ENCODE measurements at regions not wholly inside any gene's neighbourhood (a gene's known extent, or its start where the extent isn't known, plus 50 kb on each side); places are given as distances from the start of the nearest gene placed in this dataset.

DNA sequence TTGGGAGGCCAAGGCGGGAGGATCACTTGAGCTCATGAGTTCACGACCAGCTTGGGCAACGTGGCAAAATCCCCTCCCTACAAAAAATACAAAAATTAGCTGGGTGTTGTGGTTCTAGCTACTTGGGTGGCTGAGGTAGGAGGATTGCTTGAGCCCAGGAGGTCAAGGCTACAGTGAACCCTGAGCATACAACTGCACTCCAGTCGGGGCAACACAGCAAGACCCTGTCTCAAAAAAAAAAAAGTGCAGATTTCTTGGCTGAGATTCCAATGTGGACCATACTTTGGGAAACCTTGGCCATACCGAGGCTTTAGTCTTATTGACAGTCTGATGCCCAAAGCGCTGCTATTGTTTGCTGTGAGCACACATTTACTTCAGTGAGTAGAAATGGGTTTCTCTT lies 113.6 kb upstream of the CLINT1 start:
- ChIA-PET CTCF (interaction anchor here (1.6 kb wide), 1 partner anchor 24 kb away, joined by 8 read pairs; no protein-coding TSS in a partner anchor), SMC1A (ENCODE audit: uncharacterized antibody, unreplicated experiment) (interaction anchor here (1.6 kb wide), 1 partner anchor 22 kb away, joined by 4 read pairs; no protein-coding TSS in a partner anchor)
- ATAC-seq, result no peak

DNA sequence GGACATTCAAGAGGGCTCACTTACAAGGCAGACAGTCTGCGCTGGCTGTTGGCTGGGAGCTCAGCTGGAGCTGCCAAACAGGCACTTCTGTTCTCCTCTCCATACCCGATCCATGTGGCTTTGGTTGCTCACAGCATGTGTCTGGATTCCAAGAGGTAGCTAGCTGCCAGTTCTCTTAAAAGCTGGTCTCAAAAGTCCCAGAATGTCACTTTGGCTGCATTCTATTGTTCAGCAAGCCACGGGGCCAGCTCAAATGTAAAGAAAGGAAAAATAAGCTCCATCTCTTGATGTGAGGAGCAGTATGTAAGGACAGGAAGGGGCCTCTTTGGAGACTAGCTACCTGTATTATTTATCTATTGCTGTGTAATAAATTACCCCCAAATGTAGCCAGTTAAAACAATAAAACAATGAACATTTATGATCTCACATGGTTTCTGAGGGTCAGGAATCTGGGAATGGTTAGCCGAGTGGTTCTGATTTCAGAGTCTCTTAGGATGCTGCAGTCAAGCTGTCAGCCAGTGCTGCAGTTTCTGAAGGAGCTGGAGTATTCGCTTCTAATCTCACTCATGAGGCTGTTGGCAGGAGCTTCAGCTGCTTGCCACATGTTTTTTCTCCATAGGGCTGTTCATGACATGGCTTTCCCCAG lies 112.7 kb upstream of the CLINT1 start:
- ChIA-PET POLR2A (interaction anchor here (1.0 kb wide), 1 partner anchor 153 kb away, joined by 3 read pairs; no protein-coding TSS in a partner anchor), CTCF (interaction anchor here (0.5 to 1.6 kb wide), 3 partner anchors 23 to 152 kb away, joined by 3 to 8 read pairs (median 3); no protein-coding TSS in a partner anchor), SMC1A (ENCODE audit: uncharacterized antibody, unreplicated experiment) (interaction anchor here (1.0 to 1.6 kb wide), 2 partner anchors 17 to 23 kb away, joined by 3 to 4 read pairs; no protein-coding TSS in a partner anchor), RAD21 (ENCODE audit: unreplicated experiment) (no interaction called here)
- no peaks in the 10 kb centered on the region for H3K4me1 ChIP-seq (ENCODE audit: control insufficient read depth, insufficient read depth, low read length)
- ATAC-seq (no peak), FAIRE-seq (no peak), DNase-seq (ENCODE audit: low read depth, low spot score) (no peak)
- BruUV-seq (replicated peaks), result no TSS peak
- H3K9me3 ChIP-seq (replicated peaks; ENCODE audit: control insufficient read depth, insufficient read depth, low read length), result no peaks in the 10 kb centered on the region
- WGBS (ENCODE audit: insufficient coverage, insufficient replicate concordance, low lambda C conversion rate, missing lambda C conversion rate), result 27% methylated on average over 5 of the region's 5 CpGs
- H2AFZ ChIP-seq (ENCODE audit: control insufficient read depth, low read depth, low read length), result no peak overlapping the region
- H4K20me1 ChIP-seq (ENCODE audit: control insufficient read depth, insufficient read depth), result no peaks in the 10 kb centered on the region
- H3K36me3 ChIP-seq (ENCODE audit: control insufficient read depth in 2 of 2, insufficient read depth in 2 of 2, low read length in 1 of 2), result no peaks in the 10 kb centered on the region
- H3K27me3 ChIP-seq (replicated peaks in 1 of 2; ENCODE audit: control insufficient read depth in 2 of 2, insufficient read depth in 2 of 2, low read length in 1 of 2), result 0 out of 4 replicates have a peak, but pooled peaks cover 0 to 3% of the 10 kb centered on the region in 2 experiments
- H3K4me2 ChIP-seq (ENCODE audit: control insufficient read depth, insufficient read depth), result no peak overlapping the region
- H3K79me2 ChIP-seq (ENCODE audit: control insufficient read depth, insufficient read depth, low read length), result no peaks in the 10 kb centered on the region
- in situ Hi-C loops (cut with MboI), result no loop called here
- intact Hi-C loops (cut with micrococcal nuclease; ENCODE audit: unreplicated experiment), result no loop called here
- H3K9ac ChIP-seq (ENCODE audit: control insufficient read depth, insufficient read depth, low read length), result no peak overlapping the region
- H3K27ac ChIP-seq (ENCODE audit: control insufficient read depth, insufficient read depth), result no peak overlapping the region
- H3K4me3 ChIP-seq, result no peak overlapping the region
- TF ChIP-seq FOXK2 (IDR thresholded peaks at IDR 0.05) (no peak), RCOR1 (conservative IDR thresholded peaks at IDR 0.05; ENCODE audit: low read depth, low read length) (no peak), EZH2 (IDR thresholded peaks at IDR 0.05; ENCODE audit: borderline replicate concordance, control insufficient read depth, low read depth, low read length) (no peak), ZNF24 (IDR thresholded peaks at IDR 0.05) (no peak), CEBPB (IDR thresholded peaks at IDR 0.05; ENCODE audit: borderline replicate concordance in 1 of 2, low read depth in 2 of 2, low read length in 2 of 2) (no peak), PAX8 (IDR thresholded peaks at IDR 0.05) (no peak), SIN3A (IDR thresholded peaks at IDR 0.05; ENCODE audit: low read depth, low read length) (no peak), ESRRA (IDR thresholded peaks at IDR 0.05; ENCODE audit: low read length) (no peak), BMI1 (IDR thresholded peaks at IDR 0.05; ENCODE audit: borderline replicate concordance) (no peak), ZNF207 (IDR thresholded peaks at IDR 0.05; ENCODE audit: borderline replicate concordance) (no peak), NFXL1 (IDR thresholded peaks at IDR 0.05; ENCODE audit: borderline replicate concordance) (no peak)
- TF ChIP-seq, protein P1, sequence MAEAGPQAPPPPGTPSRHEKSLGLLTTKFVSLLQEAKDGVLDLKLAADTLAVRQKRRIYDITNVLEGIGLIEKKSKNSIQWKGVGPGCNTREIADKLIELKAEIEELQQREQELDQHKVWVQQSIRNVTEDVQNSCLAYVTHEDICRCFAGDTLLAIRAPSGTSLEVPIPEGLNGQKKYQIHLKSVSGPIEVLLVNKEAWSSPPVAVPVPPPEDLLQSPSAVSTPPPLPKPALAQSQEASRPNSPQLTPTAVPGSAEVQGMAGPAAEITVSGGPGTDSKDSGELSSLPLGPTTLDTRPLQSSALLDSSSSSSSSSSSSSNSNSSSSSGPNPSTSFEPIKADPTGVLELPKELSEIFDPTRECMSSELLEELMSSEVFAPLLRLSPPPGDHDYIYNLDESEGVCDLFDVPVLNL (IDR thresholded peaks at IDR 0.05; ENCODE audit: low read depth, low read length), result no peak

More for the DNA sequence above, 113.6 kb upstream of the CLINT1 start:
- no peaks in the 10 kb centered on the region for H3K36me3 ChIP-seq (ENCODE audit: control insufficient read depth in 2 of 2, insufficient read depth in 2 of 2, low read length in 1 of 2)
- TF ChIP-seq RB1 (IDR thresholded peaks at IDR 0.05; ENCODE audit: borderline replicate concordance) (no peak), JUNB (IDR thresholded peaks at IDR 0.05) (no peak), ZSCAN29 (IDR thresholded peaks at IDR 0.05) (no peak), NFXL1 (IDR thresholded peaks at IDR 0.05; ENCODE audit: borderline replicate concordance) (no peak), SP1 (IDR thresholded peaks at IDR 0.05; ENCODE audit: low read depth, low read length) (no peak), TCF7 (IDR thresholded peaks at IDR 0.05; ENCODE audit: borderline replicate concordance) (no peak), SRF (IDR thresholded peaks at IDR 0.05; ENCODE audit: low read depth in 2 of 2, low read length in 2 of 2) (no peak), BRCA1 (IDR thresholded peaks at IDR 0.05; ENCODE audit: low read depth, low read length) (no peak), MTA3 (IDR thresholded peaks at IDR 0.05; ENCODE audit: borderline replicate concordance, low read length) (no peak)
- TF ChIP-seq, protein P2, sequence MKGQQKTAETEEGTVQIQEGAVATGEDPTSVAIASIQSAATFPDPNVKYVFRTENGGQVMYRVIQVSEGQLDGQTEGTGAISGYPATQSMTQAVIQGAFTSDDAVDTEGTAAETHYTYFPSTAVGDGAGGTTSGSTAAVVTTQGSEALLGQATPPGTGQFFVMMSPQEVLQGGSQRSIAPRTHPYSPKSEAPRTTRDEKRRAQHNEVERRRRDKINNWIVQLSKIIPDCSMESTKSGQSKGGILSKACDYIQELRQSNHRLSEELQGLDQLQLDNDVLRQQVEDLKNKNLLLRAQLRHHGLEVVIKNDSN (IDR thresholded peaks at IDR 0.05; ENCODE audit: borderline replicate concordance, extremely low read length, insufficient read depth, low read depth, low read length), result no peak
- no peak for DNase-seq (ENCODE audit: low read depth, low spot score)
- H2AFZ ChIP-seq (ENCODE audit: control insufficient read depth, low read depth, low read length), result no peak overlapping the region
- 0 out of 4 replicates have a peak, but pooled peaks cover 0 to 3% of the 10 kb centered on the region in 2 experiments for H3K27me3 ChIP-seq (replicated peaks in 1 of 2; ENCODE audit: control insufficient read depth in 2 of 2, insufficient read depth in 2 of 2, low read length in 1 of 2)
- no peaks in the 10 kb centered on the region for H3K79me2 ChIP-seq (ENCODE audit: control insufficient read depth, insufficient read depth, low read length)
- no peak overlapping the region for H3K9ac ChIP-seq (ENCODE audit: control insufficient read depth, insufficient read depth, low read length)
- H3K4me3 ChIP-seq, result no peak overlapping the region
- H3K9me3 ChIP-seq (replicated peaks; ENCODE audit: control insufficient read depth, insufficient read depth, low read length), result no peaks in the 10 kb centered on the region
- WGBS (ENCODE audit: insufficient coverage, insufficient replicate concordance, low lambda C conversion rate, missing lambda C conversion rate), result 31% methylated on average over 6 of the region's 6 CpGs
- no TSS peak for BruUV-seq (replicated peaks)
- no peaks in the 10 kb centered on the region for H4K20me1 ChIP-seq (ENCODE audit: control insufficient read depth, insufficient read depth)
- POLR2A ChIA-PET, result no interaction called here
- in situ Hi-C loops (cut with MboI) (no loop called here), intact Hi-C loops (cut with micrococcal nuclease; ENCODE audit: unreplicated experiment) (no loop called here)
- H3K27ac ChIP-seq (ENCODE audit: control insufficient read depth, insufficient read depth), result no peak overlapping the region
- no peak for FAIRE-seq
- RAD21 ChIA-PET (ENCODE audit: unreplicated experiment), result no interaction called here
- no peaks in the 10 kb centered on the region for H3K4me1 ChIP-seq (ENCODE audit: control insufficient read depth, insufficient read depth, low read length)
- no peak overlapping the region for H3K4me2 ChIP-seq (ENCODE audit: control insufficient read depth, insufficient read depth)
